ENCODE measurements at regions not wholly inside any gene's neighbourhood (a gene's known extent, or its start where the extent isn't known, plus 50 kb on each side); places are given as distances from the start of the nearest gene placed in this dataset.

DNA sequence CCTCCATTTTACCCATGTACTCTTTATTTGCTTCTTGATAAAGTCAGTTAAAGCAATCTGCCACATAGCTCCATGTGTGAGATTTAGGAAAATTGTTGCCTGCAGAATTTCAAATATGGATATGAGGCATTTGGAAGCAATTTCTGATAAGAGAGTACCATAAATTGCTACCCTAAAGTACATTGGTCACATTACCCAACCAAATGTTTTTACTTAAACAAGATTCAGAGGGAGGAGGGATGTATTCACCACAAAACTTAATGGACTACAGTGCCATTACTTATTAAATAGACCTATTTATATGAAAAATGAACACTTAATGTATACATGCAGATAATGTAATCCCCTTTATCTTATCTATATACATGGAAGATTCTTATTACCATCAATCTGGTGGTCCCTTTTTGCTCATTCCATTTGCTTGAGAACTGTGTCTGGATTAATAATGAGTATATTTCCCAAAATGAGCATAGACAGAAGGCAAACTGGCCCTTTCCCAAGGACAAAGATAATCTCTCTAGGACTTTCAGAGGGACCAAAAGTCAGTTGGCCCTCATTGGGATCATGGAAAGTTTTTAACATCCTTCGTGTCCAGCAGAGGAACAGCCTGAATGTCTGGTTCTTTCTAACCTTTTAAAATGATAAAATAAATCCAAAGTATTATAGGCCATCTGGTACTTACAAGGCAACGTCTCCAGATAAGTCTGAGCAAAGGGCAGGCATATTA, 526.4 kb downstream of the CBLN4 start:
- TF ChIP-seq, protein P1, sequence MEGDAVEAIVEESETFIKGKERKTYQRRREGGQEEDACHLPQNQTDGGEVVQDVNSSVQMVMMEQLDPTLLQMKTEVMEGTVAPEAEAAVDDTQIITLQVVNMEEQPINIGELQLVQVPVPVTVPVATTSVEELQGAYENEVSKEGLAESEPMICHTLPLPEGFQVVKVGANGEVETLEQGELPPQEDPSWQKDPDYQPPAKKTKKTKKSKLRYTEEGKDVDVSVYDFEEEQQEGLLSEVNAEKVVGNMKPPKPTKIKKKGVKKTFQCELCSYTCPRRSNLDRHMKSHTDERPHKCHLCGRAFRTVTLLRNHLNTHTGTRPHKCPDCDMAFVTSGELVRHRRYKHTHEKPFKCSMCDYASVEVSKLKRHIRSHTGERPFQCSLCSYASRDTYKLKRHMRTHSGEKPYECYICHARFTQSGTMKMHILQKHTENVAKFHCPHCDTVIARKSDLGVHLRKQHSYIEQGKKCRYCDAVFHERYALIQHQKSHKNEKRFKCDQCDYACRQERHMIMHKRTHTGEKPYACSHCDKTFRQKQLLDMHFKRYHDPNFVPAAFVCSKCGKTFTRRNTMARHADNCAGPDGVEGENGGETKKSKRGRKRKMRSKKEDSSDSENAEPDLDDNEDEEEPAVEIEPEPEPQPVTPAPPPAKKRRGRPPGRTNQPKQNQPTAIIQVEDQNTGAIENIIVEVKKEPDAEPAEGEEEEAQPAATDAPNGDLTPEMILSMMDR (IDR thresholded peaks at IDR 0.05), result no peak
- no peak for TF ChIP-seq POLR2A (IDR thresholded peaks at IDR 0.05)
